Stimulated activated effector memory CD8-positive, alpha-beta T cell treated with anti-CD3 and anti-CD28 coated beads, Interleukin-12 subunit alpha, Interleukin-12 subunit beta, amount 100 ng/mL, for 72 hours (primary cell): ENCODE measurements at regions not wholly inside any gene's neighbourhood (a gene's known extent, or its start where the extent isn't known, plus 50 kb on each side); places are given as distances from the start of the nearest gene placed in this dataset.

Source experiments
- ATAC-seq: fragments of 150-1000 bp; cut with Tn5 transposase; 2 replicates; pipeline ENCODE4 v1.10.0; 2021
- DNase-seq, 2 donors: peaks; one replicate each; pipeline ENCODE4 v3.0.0; 2021 to 2022; ENCODE audit warnings: low spot score in 2 of 2
- H3K27ac Mint-ChIP-seq: one replicate; pipeline ENCODE4 v1.8.0; 2022; ENCODE audit warnings: mild to moderate bottlenecking, mixed read lengths
- H3K36me3 Mint-ChIP-seq: one replicate; pipeline ENCODE4 v1.8.0; 2022; ENCODE audit warnings: mild to moderate bottlenecking, mixed read lengths
- H3K4me1 Mint-ChIP-seq: one replicate; pipeline ENCODE4 v1.8.0; 2022; ENCODE audit warnings: mixed read lengths
- H3K4me3 Mint-ChIP-seq: one replicate; pipeline ENCODE4 v1.8.0; 2022; ENCODE audit warnings: mild to moderate bottlenecking, mixed read lengths
- H3K9me3 Mint-ChIP-seq: one replicate; pipeline ENCODE4 v1.8.0; 2022; ENCODE audit warnings: mixed read lengths

- DNase-seq (no peak), ATAC-seq (no peak)
- Mint-ChIP-seq H3K27ac (no peak overlapping the region), H3K4me3 (no peak overlapping the region), H3K4me1 (peaks cover 7% of the 10 kb centered on the region), H3K9me3 (no peaks in the 10 kb centered on the region), H3K36me3 (no peaks in the 10 kb centered on the region)
Measured at GRCh38 chr5:107302441-107302840, 368.3 kb downstream of the EFNA5 start.

DNA sequence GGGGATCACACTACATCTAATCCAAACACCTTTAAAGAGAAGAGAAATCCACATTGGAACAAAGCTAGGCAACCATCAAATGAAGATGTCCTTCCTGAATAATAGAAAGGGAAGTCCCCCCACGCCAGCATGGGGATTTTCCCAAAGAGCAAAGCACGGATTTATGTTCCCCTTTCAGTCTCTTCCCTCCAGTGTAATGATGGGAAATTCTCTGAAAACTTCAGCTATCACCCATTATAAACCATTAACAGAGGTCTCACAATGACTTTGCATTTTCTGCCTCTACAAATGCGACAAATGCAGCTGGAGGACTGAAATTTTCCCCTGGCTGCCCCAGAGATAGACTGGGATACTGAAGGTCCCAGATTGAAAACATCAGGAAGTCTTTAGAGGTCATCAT is 368.7 kb downstream of the EFNA5 start:
- Mint-ChIP-seq H3K27ac (no peak overlapping the region), H3K4me3 (no peak overlapping the region), H3K4me1 (peaks cover 9% of the 10 kb centered on the region), H3K9me3 (no peaks in the 10 kb centered on the region), H3K36me3 (no peaks in the 10 kb centered on the region)
- DNase-seq = no peak
- no peak for ATAC-seq

GRCh38 chr5:107300721-107301327 is 369.9 kb downstream of the EFNA5 start:
- H3K4me1 Mint-ChIP-seq = peaks cover 14% of the 10 kb centered on the region
- no peak for ATAC-seq
- H3K36me3 Mint-ChIP-seq = no peaks in the 10 kb centered on the region
- no peaks in the 10 kb centered on the region for H3K9me3 Mint-ChIP-seq
- DNase-seq = no peak
- no peak overlapping the region for H3K4me3 Mint-ChIP-seq
- no peak overlapping the region for H3K27ac Mint-ChIP-seq

- Mint-ChIP-seq H3K36me3 (no peaks in the 10 kb centered on the region), H3K27ac (no peak overlapping the region), H3K4me3 (no peak overlapping the region), H3K9me3 (no peaks in the 10 kb centered on the region), H3K4me1 (peaks cover 20% of the 10 kb centered on the region)
- DNase-seq (no peak), ATAC-seq (no peak)
Measured at GRCh38 chr5:107296572-107296971, 374.2 kb downstream of the EFNA5 start.

- Mint-ChIP-seq H3K4me1 (peaks cover 20% of the 10 kb centered on the region), H3K9me3 (no peaks in the 10 kb centered on the region), H3K27ac (no peak overlapping the region), H3K4me3 (no peak overlapping the region), H3K36me3 (no peaks in the 10 kb centered on the region)
- DNase-seq (no peak), ATAC-seq (no peak)
Measured at GRCh38 chr5:107295914-107296313, 374.8 kb downstream of the EFNA5 start.

DNA sequence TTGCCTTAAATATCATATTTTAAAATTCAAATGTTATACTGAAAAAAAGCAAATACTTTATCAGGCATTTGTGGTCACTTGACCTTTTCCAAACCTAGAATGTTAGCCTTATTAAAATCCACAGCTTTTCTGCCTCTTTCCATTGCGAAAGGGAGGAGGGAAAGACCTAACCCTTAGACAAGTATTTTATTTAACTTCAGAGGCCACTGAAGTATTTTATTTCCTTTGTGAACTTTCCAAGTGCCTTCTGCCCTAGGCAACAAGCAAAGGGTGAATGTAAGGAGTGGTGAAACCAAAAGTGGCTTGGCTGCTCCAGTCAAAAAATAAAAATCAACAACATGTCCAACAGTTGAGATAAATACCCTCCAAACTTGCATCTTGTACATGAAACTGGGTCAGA is 376.1 kb downstream of the EFNA5 start:
- ATAC-seq = no peak
- Mint-ChIP-seq H3K4me1 (peaks cover 20% of the 10 kb centered on the region), H3K27ac (no peak overlapping the region), H3K36me3 (no peaks in the 10 kb centered on the region), H3K9me3 (no peaks in the 10 kb centered on the region), H3K4me3 (no peak overlapping the region)
- no peak for DNase-seq

DNA sequence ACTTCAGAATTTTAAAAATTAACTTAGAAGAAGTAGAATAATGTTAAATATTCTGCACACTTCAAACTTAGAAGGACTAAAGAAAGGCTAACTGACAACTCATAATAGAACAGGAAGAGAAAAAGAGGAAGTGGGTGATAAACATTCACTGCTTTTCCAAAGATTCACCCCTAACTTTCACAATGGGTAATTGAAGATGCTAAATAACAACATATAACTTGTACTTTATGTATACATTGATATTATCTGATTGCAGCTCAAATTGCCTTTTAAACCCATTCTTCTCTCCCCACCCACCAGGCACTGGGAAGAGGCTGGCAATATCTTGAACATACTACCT is 376.6 kb downstream of the EFNA5 start:
- no peak overlapping the region for H3K27ac Mint-ChIP-seq
- DNase-seq = no peak
- no peak overlapping the region for H3K4me3 Mint-ChIP-seq
- H3K9me3 Mint-ChIP-seq = no peaks in the 10 kb centered on the region
- peaks cover 25% of the 10 kb centered on the region for H3K4me1 Mint-ChIP-seq
- no peaks in the 10 kb centered on the region for H3K36me3 Mint-ChIP-seq
- ATAC-seq = no peak

- H3K4me1 Mint-ChIP-seq = peaks cover 30% of the 10 kb centered on the region
- no peak for ATAC-seq
- no peaks in the 10 kb centered on the region for H3K36me3 Mint-ChIP-seq
- no peaks in the 10 kb centered on the region for H3K9me3 Mint-ChIP-seq
- no peak for DNase-seq
- no peak overlapping the region for H3K27ac Mint-ChIP-seq
- no peak overlapping the region for H3K4me3 Mint-ChIP-seq
Measured at GRCh38 chr5:107293541-107294210, 377.1 kb downstream of the EFNA5 start.

DNA sequence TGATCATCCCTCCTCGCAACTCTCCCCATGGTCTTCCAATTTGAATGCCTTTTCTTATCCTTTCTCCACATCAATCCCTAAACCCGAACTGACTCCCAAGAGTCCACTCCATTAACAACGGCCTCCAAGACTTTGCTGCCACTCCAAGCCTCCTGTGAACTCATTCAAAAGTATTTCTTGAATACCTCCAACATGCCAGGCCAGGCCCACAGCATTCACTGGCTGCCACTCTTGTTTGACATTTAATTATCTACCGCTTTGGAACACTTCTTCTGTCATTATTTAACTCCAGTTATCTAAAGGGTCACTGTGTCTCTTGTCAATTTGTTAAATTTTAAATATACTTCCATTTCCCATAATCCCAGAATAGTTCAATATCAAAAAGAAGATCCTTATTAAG is 378.9 kb downstream of the EFNA5 start:
- Mint-ChIP-seq H3K4me3 (no peak overlapping the region), H3K4me1 (peaks cover 27% of the 10 kb centered on the region)
- DNase-seq = no peak

DNA sequence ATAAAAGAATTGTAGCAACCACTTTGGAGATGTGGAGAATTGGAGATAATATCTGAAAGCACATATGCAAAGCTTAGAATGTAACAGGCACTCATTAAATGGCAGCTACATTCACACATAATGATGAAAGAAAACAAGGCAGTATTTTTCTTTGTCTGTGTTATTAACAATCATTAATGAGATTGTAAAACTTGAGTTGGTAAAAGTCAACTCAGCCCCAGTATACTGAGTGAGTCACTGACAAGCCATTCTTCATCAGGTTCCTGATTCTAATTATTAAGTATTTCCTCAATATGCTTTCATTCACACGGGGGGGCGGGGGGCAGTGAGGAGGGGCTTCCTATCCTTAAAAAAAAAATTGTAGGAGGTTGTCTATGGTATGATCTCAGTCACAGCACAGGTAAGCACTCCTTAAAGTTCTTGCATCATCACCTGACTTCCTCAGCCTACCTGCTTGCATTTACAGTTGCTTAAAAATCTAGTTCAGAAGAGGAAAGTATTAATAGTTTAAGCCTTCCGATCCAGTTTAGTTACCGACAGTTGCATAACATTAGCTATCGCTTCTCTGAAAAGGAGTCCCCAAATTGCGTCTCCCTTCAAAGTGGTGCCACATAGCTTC is 379.8 kb downstream of the EFNA5 start:
- Mint-ChIP-seq H3K9me3 (no peaks in the 10 kb centered on the region), H3K36me3 (no peaks in the 10 kb centered on the region), H3K27ac (no peak overlapping the region), H3K4me1 (peaks cover 21% of the 10 kb centered on the region), H3K4me3 (no peak overlapping the region)
- DNase-seq (no peak), ATAC-seq (no peak)

More for the DNA sequence above, 378.9 kb downstream of the EFNA5 start:
- no peak overlapping the region for H3K27ac Mint-ChIP-seq
- no peaks in the 10 kb centered on the region for H3K36me3 Mint-ChIP-seq
- no peak for ATAC-seq
- no peaks in the 10 kb centered on the region for H3K9me3 Mint-ChIP-seq

DNA sequence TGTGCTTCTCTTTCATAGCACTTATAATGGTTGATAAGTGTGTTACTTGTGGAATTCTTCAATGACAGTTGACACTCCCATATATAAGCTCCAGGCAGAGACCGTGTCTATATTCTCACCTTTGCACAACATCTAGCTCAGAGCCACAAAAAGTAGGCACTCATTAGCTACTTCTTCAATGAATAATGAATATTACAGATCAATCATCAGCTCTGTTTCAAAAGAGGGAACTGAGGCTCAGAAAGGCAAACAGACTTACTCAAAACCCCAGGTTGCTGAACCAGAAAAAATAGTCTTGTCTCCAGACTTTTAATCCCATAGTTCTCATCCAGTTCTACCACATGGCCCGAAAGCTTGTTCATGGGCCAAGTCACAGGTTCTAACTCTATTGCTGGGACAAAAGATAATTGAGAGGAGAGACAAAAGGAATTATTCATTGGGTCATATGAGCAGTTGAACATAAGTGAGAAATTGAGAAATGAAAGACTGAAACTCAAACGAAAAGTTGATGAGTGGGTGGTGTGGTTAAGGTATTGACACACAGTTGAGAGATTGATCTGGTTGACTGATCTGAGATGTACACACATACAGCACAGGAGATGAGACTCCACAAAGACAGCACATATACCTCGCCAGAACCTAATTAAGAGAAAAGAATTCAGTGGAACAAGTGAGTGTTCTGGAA is 381.6 kb downstream of the EFNA5 start:
- Mint-ChIP-seq H3K4me3 (no peak overlapping the region), H3K27ac (no peak overlapping the region), H3K9me3 (no peaks in the 10 kb centered on the region), H3K4me1 (peaks cover 16% of the 10 kb centered on the region), H3K36me3 (no peaks in the 10 kb centered on the region)
- DNase-seq = peak in 1 of 2 donors; percentile 55
- ATAC-seq = peak; percentile 94

- DNase-seq (no peak), ATAC-seq (no peak)
- no peak overlapping the region for H3K4me3 Mint-ChIP-seq
- peaks cover 16% of the 10 kb centered on the region for H3K4me1 Mint-ChIP-seq
- no peak overlapping the region for H3K27ac Mint-ChIP-seq
- H3K9me3 Mint-ChIP-seq = no peaks in the 10 kb centered on the region
- no peaks in the 10 kb centered on the region for H3K36me3 Mint-ChIP-seq
Measured at GRCh38 chr5:107286447-107287098, 384.2 kb downstream of the EFNA5 start.

DNA sequence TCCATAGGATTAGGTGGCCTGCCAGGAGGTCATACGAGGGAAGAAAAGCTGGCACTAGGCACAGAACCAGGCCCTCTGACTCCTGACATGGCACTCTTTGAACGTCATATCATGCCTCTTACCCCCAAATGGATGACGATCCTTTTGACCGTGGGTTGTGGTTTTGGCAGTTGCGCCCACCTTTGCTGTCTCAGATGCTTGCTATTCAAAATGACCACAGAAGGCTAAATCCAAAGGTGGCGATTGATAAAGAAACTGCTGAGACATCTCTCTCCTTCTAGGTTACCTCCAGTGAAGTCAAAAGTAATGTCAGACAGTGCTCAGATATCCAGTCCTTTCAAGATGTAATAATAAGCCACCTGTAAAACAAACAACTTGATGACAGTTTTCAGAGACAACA is 385.0 kb downstream of the EFNA5 start:
- DNase-seq = peak; percentile 13 to 77
- no peak overlapping the region for H3K27ac Mint-ChIP-seq
- H3K36me3 Mint-ChIP-seq = no peaks in the 10 kb centered on the region
- H3K9me3 Mint-ChIP-seq = no peaks in the 10 kb centered on the region
- peak; percentile 88 for ATAC-seq
- H3K4me1 Mint-ChIP-seq = peaks cover 16% of the 10 kb centered on the region
- H3K4me3 Mint-ChIP-seq = no peak overlapping the region

- Mint-ChIP-seq H3K36me3 (no peaks in the 10 kb centered on the region), H3K4me1 (peaks cover 16% of the 10 kb centered on the region), H3K9me3 (no peaks in the 10 kb centered on the region), H3K4me3 (no peak overlapping the region), H3K27ac (no peak overlapping the region)
- DNase-seq (no peak), ATAC-seq (no peak)
Measured at GRCh38 chr5:107284822-107285525, 385.8 kb downstream of the EFNA5 start.

GRCh38 chr5:107282061-107282460 is 388.7 kb downstream of the EFNA5 start:
- Mint-ChIP-seq H3K4me3 (no peak overlapping the region), H3K36me3 (no peaks in the 10 kb centered on the region), H3K9me3 (no peaks in the 10 kb centered on the region), H3K27ac (no peak overlapping the region), H3K4me1 (no peaks in the 10 kb centered on the region)
- ATAC-seq (no peak), DNase-seq (no peak)
